ENCODE measurements at regions not wholly inside any gene's neighbourhood (a gene's known extent, or its start where the extent isn't known, plus 50 kb on each side); places are given as distances from the start of the nearest gene placed in this dataset.
A peak's percentile ranks its signal among the peaks of the same experiment; 100 is the strongest.
"Not testable (repeated sequence)": the region's sequence is repeated elsewhere in the genome, so short reads cannot be mapped to it uniquely, and the experiment has no call there.

DNA sequence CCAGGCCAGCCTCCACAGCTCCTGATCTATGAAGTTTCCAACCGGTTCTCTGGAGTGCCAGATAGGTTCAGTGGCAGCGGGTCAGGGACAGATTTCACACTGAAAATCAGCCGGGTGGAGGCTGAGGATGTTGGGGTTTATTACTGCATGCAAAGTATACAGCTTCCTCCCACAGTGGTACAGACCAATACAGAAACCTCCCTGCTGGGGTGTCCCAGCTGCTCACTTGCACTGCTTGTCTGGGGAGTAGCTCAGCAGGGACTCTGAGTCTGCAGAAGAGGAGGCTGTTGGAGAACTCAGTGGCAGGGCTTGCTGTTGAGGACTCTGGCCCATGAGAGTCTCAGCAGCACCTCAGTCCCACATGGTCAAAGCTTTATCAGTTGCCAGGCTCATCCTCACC lies 1256.6 kb downstream of the RPIA start:
- H3K27ac ChIP-seq (ENCODE audit: low read depth in 1 of 2, low read length in 1 of 2); H3K4me3 ChIP-seq (ENCODE audit: low read length in 2 of 2); H3K9me3 ChIP-seq (ENCODE audit: control insufficient read depth in 2 of 2, insufficient read depth in 1 of 2, low read length in 1 of 2); H3K27me3 ChIP-seq (ENCODE audit: control insufficient read depth in 2 of 2, insufficient read depth in 1 of 2, low read length in 1 of 2); H3K4me1 ChIP-seq (ENCODE audit: control insufficient read depth in 2 of 2, insufficient read depth in 2 of 2, low read length in 2 of 2); H3K36me3 ChIP-seq (ENCODE audit: control insufficient read depth in 2 of 2, insufficient read depth in 2 of 2, low read length in 1 of 2); DNase-seq (ENCODE audit: low read depth in 6 of 9, low spot score in 9 of 9): not testable (repeated sequence)
- 84% methylated on average over 3 of the region's 3 CpGs for WGBS

DNA sequence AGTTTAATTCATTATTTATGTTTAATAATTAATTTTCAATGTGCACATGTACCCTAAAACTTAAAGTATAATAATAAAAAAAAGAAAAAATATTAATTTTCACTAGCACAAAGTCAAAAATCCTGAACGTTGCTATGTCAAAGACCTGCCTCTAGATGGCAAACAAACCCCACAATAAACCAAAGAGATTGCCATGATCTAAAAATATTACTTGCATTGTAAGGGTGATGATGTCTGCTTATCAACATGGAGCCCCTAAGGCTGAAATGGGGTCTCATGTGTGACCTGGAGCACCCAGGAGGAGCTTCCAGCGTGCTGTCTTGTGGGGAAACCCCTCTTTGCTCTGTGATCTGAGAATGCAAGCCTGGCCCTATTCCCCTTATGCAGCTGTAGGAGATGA lies 1259.3 kb downstream of the RPIA start:
- not testable (repeated sequence) for DNase-seq (ENCODE audit: low read depth in 6 of 9, low spot score in 9 of 9); H3K27me3 ChIP-seq (ENCODE audit: control insufficient read depth in 2 of 2, insufficient read depth in 1 of 2, low read length in 1 of 2); H3K9me3 ChIP-seq (ENCODE audit: control insufficient read depth in 2 of 2, insufficient read depth in 1 of 2, low read length in 1 of 2); H3K4me3 ChIP-seq (ENCODE audit: low read length in 2 of 2); H3K36me3 ChIP-seq (ENCODE audit: control insufficient read depth in 2 of 2, insufficient read depth in 2 of 2, low read length in 1 of 2); H3K27ac ChIP-seq (ENCODE audit: low read depth in 1 of 2, low read length in 1 of 2); H3K4me1 ChIP-seq (ENCODE audit: control insufficient read depth in 2 of 2, insufficient read depth in 2 of 2, low read length in 2 of 2)
- 0% methylated on average over 1 of the region's 2 CpGs for WGBS

DNA sequence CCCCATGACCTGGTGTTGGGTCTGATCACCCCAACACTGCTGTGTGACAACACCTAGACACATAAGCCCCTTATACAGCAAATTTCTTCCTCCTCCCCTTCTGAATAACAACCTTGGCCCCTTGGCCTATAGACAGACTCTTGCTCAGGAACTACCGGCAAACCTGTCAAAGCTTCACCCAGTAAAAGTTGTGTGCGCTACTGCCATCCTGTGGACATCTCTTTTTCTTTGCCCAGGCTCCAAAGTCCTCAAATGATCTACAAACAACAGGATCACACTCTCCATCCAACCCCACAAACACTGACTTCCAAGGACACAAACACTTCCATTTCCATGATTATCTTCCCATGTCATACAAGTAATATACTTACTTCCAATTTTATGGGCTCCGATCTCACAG lies 1265.8 kb downstream of the RPIA start:
- not testable (repeated sequence) for H3K4me1 ChIP-seq (ENCODE audit: control insufficient read depth in 2 of 2, insufficient read depth in 2 of 2, low read length in 2 of 2); H3K36me3 ChIP-seq (ENCODE audit: control insufficient read depth in 2 of 2, insufficient read depth in 2 of 2, low read length in 1 of 2); H3K9me3 ChIP-seq (ENCODE audit: control insufficient read depth in 2 of 2, insufficient read depth in 1 of 2, low read length in 1 of 2); H3K27ac ChIP-seq (ENCODE audit: low read depth in 1 of 2, low read length in 1 of 2); H3K27me3 ChIP-seq (ENCODE audit: control insufficient read depth in 2 of 2, insufficient read depth in 1 of 2, low read length in 1 of 2); H3K4me3 ChIP-seq (ENCODE audit: low read length in 2 of 2)
- peak in 1 of 9 donors; percentile 0 for DNase-seq (ENCODE audit: low read depth in 6 of 9, low spot score in 9 of 9)
- WGBS: 94% methylated on average over 3 of the region's 3 CpGs

DNA sequence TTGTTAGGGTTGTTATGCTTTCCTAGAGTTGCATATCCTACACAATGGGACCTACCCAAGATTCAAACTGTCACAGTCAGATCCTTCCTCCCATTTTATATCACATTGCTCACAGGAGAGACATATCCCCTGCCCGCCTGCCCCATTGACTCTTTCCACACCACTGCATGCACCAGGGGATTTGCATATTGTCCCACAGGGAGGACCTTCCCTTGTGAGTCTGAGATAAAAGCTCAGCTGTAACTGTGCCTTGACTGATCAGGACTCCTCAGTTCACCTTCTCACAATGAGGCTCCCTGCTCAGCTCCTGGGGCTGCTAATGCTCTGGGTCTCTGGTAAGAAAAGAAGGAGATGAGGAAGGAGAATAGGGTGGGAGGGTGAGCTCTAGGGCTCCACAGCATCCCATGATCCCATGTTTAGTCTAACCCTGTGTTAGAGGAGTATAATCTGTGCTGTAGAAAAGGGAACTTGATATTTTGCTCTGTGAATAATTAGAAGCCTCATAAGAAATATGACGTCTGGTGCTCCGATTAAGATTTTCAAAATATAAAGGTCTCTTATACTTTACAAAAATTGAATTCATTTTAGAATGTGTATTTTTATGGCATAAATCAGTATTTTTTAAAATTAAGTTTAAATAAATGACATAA lies 1268.4 kb downstream of the RPIA start:
- H3K36me3 ChIP-seq (ENCODE audit: control insufficient read depth in 2 of 2, insufficient read depth in 2 of 2, low read length in 1 of 2); H3K4me3 ChIP-seq (ENCODE audit: low read length in 2 of 2); DNase-seq (ENCODE audit: low read depth in 6 of 9, low spot score in 9 of 9); H3K27ac ChIP-seq (ENCODE audit: low read depth in 1 of 2, low read length in 1 of 2); H3K4me1 ChIP-seq (ENCODE audit: control insufficient read depth in 2 of 2, insufficient read depth in 2 of 2, low read length in 2 of 2); H3K9me3 ChIP-seq (ENCODE audit: control insufficient read depth in 2 of 2, insufficient read depth in 1 of 2, low read length in 1 of 2); H3K27me3 ChIP-seq (ENCODE audit: control insufficient read depth in 2 of 2, insufficient read depth in 1 of 2, low read length in 1 of 2): not testable (repeated sequence)
- WGBS: 100% methylated on average over 3 of the region's 3 CpGs

DNA sequence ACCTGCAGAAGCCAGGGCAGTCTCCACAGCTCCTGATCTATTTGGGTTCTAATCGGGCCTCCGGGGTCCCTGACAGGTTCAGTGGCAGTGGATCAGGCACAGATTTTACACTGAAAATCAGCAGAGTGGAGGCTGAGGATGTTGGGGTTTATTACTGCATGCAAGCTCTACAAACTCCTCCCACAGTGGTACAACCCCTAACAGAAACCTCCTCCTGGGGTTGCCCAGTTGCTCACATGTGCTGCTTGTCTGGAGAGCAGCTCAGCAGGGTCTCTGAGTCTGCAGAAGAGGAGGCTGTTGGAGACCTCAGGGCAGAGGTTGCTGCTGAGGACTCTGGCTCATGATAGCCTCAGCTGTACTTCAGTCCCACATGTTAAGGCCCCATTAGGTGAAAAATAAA lies 1269.1 kb downstream of the RPIA start:
- no CpG with 5 or more reads among the region's 2 CpGs for WGBS
- H3K9me3 ChIP-seq (ENCODE audit: control insufficient read depth in 2 of 2, insufficient read depth in 1 of 2, low read length in 1 of 2); H3K4me1 ChIP-seq (ENCODE audit: control insufficient read depth in 2 of 2, insufficient read depth in 2 of 2, low read length in 2 of 2); H3K27ac ChIP-seq (ENCODE audit: low read depth in 1 of 2, low read length in 1 of 2); H3K36me3 ChIP-seq (ENCODE audit: control insufficient read depth in 2 of 2, insufficient read depth in 2 of 2, low read length in 1 of 2); H3K27me3 ChIP-seq (ENCODE audit: control insufficient read depth in 2 of 2, insufficient read depth in 1 of 2, low read length in 1 of 2); DNase-seq (ENCODE audit: low read depth in 6 of 9, low spot score in 9 of 9); H3K4me3 ChIP-seq (ENCODE audit: low read length in 2 of 2): not testable (repeated sequence)

DNA sequence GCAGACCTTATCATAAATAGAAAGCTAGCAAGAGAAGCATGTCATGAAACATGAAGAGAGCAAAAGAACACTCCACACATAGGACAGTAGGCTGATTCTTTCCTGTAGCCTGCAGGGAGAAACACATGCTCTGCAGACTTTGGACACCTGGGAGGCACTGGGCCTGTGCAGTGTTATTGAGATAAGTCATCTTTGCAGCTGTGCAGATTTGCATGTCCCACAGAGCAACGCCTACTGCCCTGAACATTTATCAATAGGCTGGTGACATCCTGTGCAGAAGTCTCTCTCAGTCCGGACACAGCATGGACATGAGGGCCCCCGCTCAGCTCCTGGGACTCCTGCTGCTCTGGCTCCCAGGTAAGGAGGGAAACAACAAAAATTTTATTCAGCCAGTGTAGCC lies 1277.1 kb downstream of the RPIA start:
- H3K27ac ChIP-seq (ENCODE audit: low read depth in 1 of 2, low read length in 1 of 2); H3K4me3 ChIP-seq (ENCODE audit: low read length in 2 of 2); H3K4me1 ChIP-seq (ENCODE audit: control insufficient read depth in 2 of 2, insufficient read depth in 2 of 2, low read length in 2 of 2); H3K9me3 ChIP-seq (ENCODE audit: control insufficient read depth in 2 of 2, insufficient read depth in 1 of 2, low read length in 1 of 2); H3K27me3 ChIP-seq (ENCODE audit: control insufficient read depth in 2 of 2, insufficient read depth in 1 of 2, low read length in 1 of 2); DNase-seq (ENCODE audit: low read depth in 6 of 9, low spot score in 9 of 9); H3K36me3 ChIP-seq (ENCODE audit: control insufficient read depth in 2 of 2, insufficient read depth in 2 of 2, low read length in 1 of 2): not testable (repeated sequence)
- 43% methylated on average over 3 of the region's 3 CpGs for WGBS

DNA sequence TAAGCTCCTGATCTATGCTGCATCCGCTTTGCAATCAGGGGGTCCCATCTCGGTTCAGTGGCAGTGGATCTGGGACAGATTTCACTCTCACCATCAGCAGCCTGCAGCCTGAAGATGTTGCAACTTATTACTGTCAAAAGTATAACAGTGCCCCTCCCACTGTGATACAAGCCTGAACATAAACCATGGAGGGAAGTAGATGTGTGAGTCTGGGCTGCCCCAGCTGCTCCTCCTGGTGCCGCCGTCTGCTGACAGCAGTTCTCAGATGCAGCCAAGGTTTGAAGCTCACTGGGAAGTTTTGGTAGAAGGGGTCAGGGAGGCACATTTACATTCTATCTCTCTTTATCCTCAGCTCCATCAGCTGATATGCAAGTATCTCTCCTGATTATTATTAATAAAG lies 1277.7 kb downstream of the RPIA start:
- H3K4me1 ChIP-seq (ENCODE audit: control insufficient read depth in 2 of 2, insufficient read depth in 2 of 2, low read length in 2 of 2); H3K36me3 ChIP-seq (ENCODE audit: control insufficient read depth in 2 of 2, insufficient read depth in 2 of 2, low read length in 1 of 2); H3K4me3 ChIP-seq (ENCODE audit: low read length in 2 of 2); H3K27ac ChIP-seq (ENCODE audit: low read depth in 1 of 2, low read length in 1 of 2); DNase-seq (ENCODE audit: low read depth in 6 of 9, low spot score in 9 of 9); H3K9me3 ChIP-seq (ENCODE audit: control insufficient read depth in 2 of 2, insufficient read depth in 1 of 2, low read length in 1 of 2); H3K27me3 ChIP-seq (ENCODE audit: control insufficient read depth in 2 of 2, insufficient read depth in 1 of 2, low read length in 1 of 2): not testable (repeated sequence)
- WGBS: 66% methylated on average over 4 of the region's 4 CpGs

DNA sequence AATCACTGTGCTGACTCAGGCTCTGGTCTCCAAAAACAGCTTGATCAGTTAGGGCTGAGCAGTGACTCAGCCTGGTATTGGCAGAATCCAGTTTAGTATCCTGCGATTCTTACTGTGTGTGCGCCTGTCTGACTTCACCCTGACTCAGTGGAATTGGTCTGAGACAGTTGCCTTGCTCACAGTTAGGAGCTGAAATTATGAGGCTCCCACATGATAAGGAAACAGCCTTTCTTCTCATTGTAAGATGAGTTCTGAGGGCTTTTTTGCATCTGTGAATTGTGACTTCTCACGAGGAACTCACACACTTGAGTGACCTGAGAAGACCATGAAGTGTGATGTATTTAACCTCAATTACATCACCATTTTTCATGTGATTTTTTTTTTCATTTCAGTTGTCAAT lies 1282.4 kb downstream of the RPIA start:
- 97% methylated on average over 3 of the region's 3 CpGs for WGBS
- not testable (repeated sequence) for H3K27me3 ChIP-seq (ENCODE audit: control insufficient read depth in 2 of 2, insufficient read depth in 1 of 2, low read length in 1 of 2); H3K4me3 ChIP-seq (ENCODE audit: low read length in 2 of 2); H3K9me3 ChIP-seq (ENCODE audit: control insufficient read depth in 2 of 2, insufficient read depth in 1 of 2, low read length in 1 of 2); H3K4me1 ChIP-seq (ENCODE audit: control insufficient read depth in 2 of 2, insufficient read depth in 2 of 2, low read length in 2 of 2); DNase-seq (ENCODE audit: low read depth in 6 of 9, low spot score in 9 of 9); H3K36me3 ChIP-seq (ENCODE audit: control insufficient read depth in 2 of 2, insufficient read depth in 2 of 2, low read length in 1 of 2); H3K27ac ChIP-seq (ENCODE audit: low read depth in 1 of 2, low read length in 1 of 2)

DNA sequence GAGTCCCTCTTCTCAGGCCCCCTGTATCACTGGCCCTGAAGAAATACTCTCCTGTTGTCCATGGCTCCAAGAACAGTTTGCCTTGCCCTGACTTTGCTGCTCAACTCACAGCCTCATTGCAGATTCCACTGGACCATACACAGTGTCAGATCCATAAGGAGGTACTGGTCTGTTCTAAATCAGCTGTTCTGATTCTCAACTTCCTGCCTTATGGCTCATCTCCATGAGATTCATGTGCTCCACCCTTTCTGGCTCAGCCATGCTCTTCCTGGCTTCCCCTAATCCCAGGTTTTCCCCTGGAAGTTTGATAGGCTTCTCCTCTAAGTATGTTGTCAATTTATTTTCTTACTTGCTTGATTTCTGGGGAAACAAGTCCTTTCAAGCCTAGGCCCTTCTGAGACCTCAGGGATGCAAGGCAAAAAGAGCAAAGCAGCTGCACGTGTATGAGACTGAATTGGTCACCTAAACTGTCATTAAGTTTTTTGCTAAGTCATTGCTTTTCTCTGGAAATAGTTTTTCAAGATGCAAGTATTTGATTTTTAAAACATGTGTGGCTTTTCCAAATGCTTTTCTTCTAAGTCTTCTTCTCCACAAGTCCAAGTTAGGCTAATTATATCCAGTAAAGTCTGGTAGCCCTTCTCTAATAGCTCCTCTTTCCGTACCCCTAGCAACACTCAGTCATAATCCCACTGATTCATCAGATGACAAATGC lies 1288.5 kb downstream of the RPIA start:
- not testable (repeated sequence) for H3K4me1 ChIP-seq (ENCODE audit: control insufficient read depth in 2 of 2, insufficient read depth in 2 of 2, low read length in 2 of 2); H3K27me3 ChIP-seq (ENCODE audit: control insufficient read depth in 2 of 2, insufficient read depth in 1 of 2, low read length in 1 of 2); H3K27ac ChIP-seq (ENCODE audit: low read depth in 1 of 2, low read length in 1 of 2); H3K4me3 ChIP-seq (ENCODE audit: low read length in 2 of 2); DNase-seq (ENCODE audit: low read depth in 6 of 9, low spot score in 9 of 9); H3K36me3 ChIP-seq (ENCODE audit: control insufficient read depth in 2 of 2, insufficient read depth in 2 of 2, low read length in 1 of 2); H3K9me3 ChIP-seq (ENCODE audit: control insufficient read depth in 2 of 2, insufficient read depth in 1 of 2, low read length in 1 of 2)
- WGBS: 68% methylated on average over 2 of the region's 2 CpGs
